GM19025 (cell line): ENCODE measurements at regions not wholly inside any gene's neighbourhood (a gene's known extent, or its start where the extent isn't known, plus 50 kb on each side); places are given as distances from the start of the nearest gene placed in this dataset.
"Not testable (repeated sequence)": the region's sequence is repeated elsewhere in the genome, so short reads cannot be mapped to it uniquely, and the experiment has no call there.

Experiments used
- ATAC-seq: cut with Tn5 transposase; IDR thresholded peaks from one replicate; pipeline ENCODE4 v1.9.1; 2021; ENCODE audit warnings: mild to moderate bottlenecking, low read depth, moderate library complexity; ENCODE audit not compliant: unreplicated experiment

DNA sequence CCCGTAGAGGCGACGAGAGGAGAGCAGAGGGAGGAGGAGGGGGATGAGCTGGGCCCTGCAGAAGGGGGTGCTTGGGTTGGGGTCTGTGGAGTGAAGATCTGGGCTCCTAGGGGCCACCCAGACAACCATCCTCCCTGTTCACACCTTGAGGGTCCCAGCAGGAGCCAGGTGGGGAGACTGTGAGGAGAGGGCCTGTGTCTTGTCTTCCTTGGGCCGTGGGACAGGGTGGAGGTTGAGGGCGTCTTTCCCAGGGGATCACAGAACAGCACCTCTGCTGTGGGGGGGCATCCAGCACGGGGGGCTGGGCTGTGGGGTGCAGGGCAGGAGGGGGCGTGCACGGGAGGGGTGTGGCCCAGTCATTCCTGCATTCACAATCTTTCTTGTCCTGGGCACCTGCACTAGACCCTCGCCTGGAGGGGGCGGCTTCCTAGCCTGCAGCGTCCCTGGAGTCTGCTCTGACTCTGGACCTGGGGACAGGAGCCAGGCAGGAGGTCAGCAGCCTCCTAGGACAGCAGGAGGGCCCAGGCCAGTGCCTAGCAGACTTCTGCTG is 393.8 kb downstream of the TMEM121 start:
- not testable (repeated sequence) for ATAC-seq

DNA sequence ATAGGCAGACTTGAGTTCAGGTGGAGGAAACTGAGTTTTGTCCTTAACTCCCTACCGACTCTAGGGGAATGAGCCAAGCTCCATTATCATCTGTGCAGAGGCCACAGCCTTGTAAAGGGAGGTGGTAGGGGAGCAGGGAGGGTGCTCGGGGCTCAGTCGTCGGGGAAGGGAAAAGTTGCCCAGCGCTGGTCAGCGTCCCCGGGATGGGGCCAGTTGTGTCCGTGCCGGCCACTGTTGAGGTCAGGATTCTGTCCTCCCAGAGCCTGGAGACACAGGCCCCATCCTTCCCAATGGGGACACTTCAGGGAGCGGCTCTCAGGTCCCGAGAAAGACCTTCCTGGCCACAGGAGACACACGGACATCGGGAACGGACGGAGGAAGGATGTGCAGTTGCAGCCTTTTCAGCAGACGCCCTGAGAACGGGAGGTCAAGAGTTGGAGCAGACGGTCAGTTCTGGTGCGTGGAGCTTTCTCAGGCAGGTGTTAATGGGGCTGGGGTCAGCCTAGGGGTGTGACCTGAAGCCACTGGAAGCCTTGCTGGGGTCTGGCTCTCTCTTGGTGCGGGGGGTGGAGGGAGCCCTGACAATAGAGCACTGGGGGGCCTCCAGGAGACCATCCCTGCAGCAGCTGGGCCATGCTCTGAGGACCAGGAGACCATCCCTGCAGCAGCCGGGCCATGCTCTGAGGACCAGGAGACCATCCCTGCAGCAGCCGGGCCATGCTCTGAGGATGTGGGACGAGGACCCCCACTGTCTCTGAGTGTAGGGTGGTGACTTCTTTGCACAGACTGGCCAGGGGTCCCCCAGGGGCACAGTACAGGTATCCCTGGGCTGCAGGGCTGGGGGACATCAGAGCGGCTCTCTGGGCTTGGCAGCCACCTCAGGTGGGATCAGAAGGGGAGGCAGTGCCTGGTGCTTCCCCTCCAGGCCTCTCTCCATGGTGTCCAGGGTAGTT is 394.7 kb downstream of the TMEM121 start:
- not testable (repeated sequence) for ATAC-seq

DNA sequence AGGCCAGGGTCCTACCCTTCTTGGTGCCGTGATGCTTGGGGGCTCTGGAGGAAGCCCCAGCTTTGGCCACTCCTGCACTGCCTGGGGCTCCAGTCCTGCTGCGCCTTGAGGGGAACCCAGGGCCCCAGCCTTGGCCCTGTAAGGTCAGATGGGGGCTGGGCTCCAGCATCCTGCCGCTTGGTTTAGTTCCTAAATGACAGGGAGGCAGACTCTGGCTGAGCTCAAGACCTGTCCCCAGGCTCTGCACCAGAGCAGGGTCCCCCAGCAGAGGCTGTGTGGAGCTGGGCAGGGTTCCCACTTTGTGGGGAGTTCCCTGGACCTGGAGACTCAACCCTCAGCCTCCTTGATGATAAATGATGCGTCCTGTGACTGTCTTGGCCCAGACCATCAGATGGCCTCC is 395.4 kb downstream of the TMEM121 start:
- not testable (repeated sequence) for ATAC-seq

DNA sequence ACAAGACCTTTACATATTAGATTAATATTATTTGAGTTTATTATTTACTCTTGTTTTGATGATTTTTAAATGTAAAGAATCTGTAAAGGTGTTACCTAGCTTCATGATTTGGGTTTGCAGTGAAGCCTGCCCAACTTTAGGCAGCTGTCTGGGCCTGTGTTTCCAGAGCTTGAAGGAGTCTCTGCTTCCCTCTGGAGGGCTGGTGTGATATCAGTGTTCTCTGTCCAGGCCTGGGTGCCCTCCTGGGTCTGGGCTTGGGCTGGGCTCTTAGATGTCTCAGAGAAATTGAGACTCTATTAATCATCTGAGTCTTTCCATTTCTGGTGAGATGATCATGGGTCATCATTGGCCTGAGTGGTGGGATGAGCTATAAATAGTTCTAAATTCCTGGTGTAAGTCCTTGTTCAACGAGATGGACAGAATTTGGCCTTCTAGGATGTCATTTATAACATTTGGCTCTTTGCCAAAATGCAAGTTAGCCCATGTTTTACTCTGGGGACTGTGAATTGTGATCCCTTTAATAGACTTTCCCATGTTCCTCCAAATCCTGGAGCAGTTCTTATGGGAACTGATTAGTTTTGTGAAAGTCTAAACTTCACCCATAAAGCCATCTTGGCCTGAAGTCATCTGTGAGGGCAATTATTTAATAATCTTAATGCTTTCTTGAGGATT is 397.3 kb downstream of the TMEM121 start:
- not testable (repeated sequence) for ATAC-seq

DNA sequence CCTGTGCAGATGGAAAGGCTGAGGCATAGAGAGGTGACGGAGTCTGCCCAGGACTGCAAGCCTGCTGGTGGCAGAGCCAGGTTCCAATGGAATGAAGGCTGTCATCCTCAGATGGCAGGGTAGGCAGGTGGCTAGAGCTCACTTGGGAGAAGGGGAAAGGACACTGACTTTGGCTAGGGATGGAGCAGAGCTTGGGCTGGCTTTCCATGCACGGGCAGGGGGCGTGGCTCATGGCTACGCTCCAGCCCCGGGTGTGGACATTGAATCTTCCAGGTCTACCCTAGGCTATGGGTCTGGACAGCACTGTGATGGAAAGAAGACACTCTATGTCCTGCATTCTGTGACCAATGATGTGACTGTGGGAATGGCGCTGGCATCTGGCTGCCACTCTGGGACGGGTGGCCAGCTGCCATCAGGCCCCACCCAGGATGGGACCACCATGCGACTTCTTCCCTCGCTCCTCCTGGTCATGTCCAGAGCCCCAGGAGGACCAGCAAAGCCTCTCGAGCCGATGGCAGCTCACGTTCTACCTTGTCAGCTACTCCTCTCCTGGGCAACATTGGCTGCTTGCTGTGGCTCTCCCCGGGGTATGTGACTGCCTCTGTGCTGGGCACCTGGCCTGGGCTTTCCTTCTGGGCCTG is 398.7 kb downstream of the TMEM121 start:
- no peak for ATAC-seq

DNA sequence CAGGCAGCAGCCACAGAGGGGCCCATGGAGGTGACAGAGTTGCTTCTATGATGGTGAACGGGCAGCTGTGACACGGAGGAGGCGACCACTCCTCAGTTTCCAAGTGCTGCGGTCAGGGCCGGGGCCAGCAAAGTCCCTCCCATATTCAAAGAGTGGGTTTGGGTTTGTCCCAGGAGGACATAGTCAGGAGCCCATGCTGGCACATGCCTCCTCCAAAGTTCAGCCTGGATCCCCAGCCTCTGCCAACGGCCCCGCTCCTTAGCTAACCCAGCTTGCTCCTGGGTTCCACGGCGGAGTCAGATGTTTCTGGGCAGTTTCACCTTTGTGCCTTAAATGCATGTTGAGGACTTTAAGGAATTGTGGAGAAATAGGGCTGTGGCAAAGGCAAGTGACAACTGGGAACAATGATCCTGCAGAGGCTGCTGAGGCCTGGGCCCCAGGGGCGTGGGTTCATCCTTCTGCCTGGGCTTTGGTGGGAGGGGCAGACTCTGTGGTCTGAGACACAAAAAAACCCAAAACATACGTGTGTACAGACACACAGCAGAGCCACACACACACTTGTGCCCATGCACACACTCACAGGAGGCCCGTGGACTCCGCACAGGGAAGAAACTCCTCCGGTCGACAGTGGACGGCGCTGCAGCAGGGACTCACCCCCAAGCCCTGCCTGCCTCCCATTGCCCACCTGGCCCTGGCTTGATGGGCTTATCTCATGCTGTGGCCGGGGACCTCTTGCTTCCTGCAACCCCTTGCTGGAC is 399.4 kb downstream of the TMEM121 start:
- no peak for ATAC-seq

DNA sequence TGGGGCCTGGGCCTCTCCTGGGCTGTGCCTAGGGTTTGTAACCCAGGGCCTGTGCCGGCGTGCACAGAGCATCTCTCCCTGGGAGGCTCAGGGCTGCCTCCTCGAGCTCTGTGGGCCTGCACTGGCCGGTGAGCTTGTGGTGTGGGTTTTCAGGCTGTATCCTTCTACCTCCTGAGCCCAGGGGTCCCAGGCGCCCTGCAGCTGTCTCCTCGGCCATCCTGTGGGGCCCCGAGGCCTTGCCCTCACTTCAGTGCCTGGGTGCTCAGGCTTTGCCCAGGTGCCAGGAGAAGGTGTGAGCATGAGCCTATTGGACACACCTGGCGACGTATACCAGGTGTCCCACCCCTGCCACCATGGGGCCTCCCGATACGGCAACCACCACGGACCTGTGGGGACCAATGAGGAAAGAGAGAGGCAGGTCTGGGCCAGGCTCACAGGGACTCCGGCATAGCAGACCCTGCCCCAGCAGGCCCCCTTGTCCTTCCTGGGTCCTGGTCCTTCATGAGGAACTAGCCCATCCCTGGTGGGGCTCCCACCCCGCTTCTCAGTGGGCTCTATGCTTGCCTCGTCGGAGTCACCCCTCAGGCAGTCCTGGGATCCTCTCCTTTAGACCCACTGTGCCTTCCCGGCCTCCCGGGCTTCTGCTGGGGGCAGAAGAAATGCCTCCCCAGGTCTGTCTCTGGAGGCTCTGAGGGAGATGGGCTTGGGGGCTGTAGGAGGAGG is 400.2 kb downstream of the TMEM121 start:
- ATAC-seq = no peak

DNA sequence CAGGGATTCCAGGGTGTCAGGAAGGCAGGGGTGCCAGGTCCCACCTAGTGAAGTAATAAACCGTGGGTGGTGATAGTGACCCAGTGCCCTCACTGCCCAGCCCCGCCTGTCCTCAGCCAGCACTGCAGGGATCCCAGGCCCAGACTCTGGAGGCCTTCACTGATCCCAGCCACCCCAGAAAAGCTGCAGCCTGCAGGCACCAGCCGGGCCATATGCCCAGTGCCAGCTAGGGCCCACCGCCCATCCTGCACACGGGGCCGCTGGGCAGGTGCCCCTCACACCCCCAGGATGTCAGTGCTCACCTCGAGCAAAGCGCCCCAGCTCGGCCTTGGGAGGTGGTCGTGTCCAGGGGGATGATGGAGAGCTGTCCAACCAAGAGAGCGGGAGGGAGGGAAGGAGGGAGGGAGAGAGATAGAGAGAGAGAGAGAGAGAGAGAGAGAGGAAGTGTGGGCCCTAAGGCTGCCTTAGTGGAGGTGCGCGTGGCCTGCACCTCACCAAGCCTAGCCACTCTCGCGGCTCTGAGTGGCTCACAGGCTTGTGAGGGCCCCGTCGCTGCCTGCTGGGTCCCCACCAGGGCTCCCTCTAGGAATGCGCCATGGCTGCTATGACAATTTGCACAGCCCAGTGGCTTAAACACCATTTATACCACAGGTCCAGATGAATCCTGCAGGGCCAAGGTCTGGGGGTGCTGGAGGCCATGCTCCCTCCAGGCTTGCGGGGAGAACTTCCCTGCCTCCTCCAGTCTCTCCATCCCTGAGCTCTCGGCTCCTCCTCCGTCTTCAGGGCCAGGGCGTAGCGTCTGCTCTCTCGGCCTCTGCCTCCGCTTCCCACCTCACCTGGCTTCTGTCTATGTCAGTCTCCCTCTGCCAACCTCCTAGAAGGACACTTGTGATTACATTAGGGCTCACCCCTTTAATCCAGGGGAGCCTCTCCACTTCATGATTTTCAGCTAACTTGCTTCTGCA is 401.0 kb downstream of the TMEM121 start:
- no peak for ATAC-seq

DNA sequence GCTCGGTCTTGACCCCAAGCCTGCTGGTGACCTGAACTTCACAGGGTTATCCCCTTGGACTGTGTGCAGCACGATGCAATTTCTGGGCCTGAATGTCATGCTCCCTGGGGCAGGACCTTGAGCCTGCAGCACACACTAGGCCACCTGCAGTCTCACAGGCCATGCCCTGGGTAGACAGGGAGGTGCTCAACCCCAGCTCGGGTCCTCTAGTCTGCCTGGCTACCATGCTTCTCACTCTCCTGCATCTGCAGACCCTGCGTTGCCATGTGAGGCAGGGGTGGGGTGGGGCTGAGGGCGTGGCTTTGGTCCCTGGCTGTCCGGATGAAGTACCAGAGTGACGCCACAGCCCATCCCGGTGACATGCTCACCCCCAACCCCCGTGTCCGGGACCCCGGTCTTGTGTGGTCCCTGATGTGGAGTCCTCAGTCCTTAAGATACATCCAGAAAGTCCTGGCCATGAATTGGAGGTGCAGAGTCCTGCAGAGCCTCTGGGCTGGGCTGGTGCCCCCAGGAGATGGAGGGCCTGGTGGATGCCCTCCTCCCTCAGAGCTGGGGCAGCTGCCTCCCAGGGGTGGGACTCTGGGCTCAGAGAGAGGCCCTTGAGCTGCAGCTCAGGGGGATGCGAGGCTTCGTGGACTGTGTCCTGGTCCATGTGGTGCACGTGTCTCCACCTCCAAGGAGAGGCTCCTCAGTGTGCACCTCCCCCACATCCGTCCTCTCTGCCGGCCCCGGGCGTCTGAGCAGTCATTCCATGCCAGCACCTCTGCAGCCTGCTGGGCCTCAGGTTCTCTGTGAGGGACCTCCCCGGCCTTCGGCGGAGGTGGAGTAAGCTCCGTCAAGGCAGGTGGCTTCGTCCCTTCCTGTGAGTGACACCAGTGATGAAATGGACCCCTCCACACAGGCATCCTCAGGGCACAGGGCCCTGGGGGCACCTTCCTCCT is 402.1 kb downstream of the TMEM121 start:
- ATAC-seq = not testable (repeated sequence)

DNA sequence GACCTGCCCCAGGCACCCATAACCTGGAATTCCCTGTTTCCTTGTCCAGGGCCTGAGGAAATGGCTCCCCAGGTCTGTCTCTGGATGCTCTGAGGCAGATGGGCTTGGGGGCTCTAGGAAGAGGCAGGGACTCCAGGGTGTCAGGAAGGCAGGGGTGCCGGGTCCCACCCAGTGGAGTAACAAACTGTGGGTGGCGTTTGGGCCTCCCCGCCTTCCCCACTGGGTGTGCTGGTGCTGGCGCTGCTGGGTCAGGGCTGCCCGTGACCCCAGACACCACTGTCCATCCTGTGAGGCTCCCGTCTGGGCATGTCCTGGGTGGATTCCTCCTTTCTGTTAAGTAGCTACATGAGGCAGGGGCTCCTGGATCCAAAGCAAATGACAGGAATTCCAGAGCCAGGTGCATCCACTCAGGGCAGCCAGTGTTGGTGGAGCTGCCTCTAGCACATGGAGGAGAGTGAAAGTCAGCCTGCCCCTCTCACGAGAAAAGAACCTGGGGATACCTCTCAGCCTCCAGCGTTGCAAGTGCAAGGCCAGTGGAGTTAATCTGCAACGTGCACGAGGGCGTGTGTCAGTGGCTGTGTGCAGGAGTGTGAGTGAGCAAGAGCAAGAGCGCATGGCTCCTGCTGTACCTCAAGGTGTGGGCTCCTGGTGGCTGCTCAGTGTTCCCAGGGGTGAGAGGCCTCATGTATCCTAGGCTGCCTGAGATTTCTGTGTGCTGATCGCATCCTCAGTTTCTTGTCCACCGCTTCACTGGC is 403.1 kb downstream of the TMEM121 start:
- no peak for ATAC-seq

DNA sequence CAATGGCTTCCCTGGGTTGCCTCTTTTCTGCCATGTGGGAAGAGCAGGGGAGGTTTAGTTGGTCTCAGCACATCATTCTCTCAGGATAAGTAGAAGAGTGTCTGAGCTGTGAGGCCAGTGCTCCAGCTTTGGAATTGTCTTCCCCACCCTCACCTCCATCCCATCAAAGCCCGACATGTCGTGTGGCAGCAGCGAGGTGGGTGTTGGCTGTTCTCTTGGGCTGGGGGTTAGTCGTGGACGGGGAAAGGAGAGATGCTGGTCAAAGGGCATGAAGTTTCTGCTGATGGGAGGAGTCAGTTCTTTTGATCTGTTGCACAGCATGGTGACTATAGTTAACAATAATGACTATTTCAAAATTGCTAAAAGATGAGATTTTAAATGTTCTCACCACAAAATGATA is 404.2 kb downstream of the TMEM121 start:
- no peak for ATAC-seq

DNA sequence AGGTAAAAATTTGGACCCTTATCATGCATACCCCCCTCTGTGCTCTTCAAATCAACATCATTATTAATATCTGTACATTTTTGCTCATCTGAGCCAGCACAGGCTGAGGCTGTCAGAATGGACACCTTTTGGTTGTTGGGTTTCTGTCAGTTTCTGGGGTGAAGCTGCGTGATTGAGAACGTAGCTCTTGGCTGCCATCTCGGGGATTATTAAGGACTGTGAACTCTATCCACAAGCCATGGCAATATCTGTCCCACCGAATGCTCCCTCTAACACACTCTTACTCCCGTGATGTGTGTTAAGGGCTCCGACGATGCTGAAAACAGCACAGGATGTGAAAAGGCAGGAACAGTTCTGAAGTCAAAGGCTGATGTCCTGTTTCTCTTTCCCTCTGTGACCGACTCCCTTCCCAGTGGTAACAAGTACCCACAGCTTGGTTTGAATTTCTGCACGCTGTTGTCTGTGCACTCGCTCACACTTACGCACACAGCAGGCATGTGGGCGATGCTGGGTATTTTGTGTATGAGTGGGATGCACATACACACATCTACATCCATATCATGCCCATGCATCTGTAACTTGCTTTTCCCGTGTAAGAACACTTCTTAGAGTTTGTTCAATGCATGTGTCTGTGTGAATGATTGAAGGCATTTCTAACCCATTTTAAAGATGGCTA is 405.6 kb downstream of the TMEM121 start:
- no peak for ATAC-seq

DNA sequence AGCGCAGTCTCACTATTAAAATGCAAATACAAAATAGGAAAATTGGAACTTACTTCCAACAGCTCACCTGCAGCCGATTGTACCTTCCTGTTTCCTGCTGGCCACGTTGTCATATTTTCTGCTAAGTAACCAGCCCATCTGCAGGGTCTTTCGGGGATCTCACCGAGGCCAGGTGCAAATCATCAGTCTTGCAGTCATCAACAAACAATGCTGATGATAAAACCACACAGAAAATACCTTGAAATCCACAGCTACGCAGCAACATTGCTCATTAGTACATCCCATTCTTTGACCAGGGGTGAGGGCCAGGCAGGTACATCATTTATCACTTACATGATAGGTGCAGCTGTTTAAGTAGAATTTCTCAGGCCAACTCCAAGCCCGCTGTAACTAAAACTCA is 406.9 kb downstream of the TMEM121 start:
- ATAC-seq = no peak

DNA sequence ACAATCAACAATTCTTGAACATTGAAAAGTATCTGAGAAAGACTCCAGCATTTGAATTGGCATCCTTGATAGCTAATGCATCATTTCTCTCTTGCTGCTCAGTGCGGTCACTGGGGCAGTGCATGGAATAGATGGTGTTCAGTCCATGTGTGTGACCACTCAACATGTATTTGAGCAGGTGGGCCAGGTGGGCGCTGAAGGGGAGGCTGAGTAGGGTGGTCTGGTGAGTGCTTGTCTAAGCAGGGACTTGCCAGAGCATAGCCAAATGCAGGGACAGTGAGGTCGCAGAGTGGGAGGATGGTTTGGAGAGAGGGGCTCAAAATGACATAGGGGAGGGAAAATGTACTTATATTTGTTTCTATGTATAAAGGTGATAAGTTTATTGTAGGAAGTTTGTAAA is 409.0 kb downstream of the TMEM121 start:
- no peak for ATAC-seq

DNA sequence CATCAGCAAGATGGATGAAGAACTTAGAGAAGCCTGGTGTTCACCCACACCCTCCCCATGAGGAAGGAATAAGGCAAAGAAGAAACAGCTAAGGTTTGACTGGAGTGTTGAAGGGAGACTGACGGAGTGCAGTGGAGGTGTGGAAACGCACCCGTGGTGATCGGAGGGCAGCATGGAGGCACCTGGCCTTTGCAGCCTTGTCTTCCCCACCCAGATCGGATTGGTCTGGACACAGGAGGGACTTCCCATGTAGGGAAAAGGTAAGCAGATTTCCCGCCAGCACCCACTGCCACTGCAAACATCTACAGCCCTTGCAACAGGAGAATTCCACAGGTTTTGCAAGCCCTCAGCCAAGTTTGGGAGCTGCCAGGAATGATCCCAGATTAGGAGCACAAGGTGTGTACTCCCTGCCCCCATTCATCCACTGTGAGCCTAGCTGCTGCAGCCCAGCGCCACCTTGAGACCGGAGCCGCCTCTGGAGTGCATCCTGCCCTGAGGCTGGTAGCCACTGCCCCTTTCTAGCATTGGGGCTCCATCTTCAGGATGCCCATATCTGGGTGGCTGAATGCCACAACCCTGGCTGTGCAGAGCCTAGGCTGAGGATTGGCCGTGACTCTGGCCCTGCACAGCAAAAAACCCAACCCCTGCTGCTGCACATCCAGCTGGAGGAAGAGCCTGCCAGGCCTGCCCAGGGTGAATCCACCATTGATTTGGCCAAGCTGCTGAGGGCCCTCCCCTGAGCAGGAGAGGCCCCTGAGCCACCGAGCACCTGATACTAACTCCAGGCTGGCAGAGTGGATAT is 411.1 kb downstream of the TMEM121 start:
- no peak for ATAC-seq
